ENCODE measurements at regions not wholly inside any gene's neighbourhood (a gene's known extent, or its start where the extent isn't known, plus 50 kb on each side); places are given as distances from the start of the nearest gene placed in this dataset.

DNA sequence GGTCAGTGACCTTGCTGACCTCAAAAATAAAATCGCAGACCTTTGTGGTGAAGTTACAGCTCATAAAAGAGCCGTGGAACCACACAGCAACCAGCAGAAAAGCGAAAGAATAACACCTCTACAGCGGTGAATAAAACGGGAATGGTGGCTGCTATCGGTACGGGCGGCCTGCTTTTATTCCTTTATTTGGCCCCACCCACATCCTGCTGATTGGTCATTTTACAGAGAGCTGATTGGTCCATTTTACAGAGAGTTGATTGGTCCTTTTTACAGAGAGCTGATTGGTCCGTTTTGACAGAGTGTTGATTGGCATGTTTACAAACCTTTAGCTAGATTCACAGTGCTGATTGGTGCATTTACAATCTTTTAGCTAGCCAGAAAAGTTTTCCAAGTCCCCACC is 80.7 kb upstream of the ATP10A start:
- TF ChIP-seq, protein P1, sequence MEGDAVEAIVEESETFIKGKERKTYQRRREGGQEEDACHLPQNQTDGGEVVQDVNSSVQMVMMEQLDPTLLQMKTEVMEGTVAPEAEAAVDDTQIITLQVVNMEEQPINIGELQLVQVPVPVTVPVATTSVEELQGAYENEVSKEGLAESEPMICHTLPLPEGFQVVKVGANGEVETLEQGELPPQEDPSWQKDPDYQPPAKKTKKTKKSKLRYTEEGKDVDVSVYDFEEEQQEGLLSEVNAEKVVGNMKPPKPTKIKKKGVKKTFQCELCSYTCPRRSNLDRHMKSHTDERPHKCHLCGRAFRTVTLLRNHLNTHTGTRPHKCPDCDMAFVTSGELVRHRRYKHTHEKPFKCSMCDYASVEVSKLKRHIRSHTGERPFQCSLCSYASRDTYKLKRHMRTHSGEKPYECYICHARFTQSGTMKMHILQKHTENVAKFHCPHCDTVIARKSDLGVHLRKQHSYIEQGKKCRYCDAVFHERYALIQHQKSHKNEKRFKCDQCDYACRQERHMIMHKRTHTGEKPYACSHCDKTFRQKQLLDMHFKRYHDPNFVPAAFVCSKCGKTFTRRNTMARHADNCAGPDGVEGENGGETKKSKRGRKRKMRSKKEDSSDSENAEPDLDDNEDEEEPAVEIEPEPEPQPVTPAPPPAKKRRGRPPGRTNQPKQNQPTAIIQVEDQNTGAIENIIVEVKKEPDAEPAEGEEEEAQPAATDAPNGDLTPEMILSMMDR (conservative IDR thresholded peaks at IDR 0.05): no peak
- no peak for TF ChIP-seq EZH2 (IDR thresholded peaks at IDR 0.05; ENCODE audit: low read depth)

Measured in PC-9 (cell line).